Fibroblast of skin of scalp (primary cell): ENCODE measurements at regions not wholly inside any gene's neighbourhood (a gene's known extent, or its start where the extent isn't known, plus 50 kb on each side); places are given as distances from the start of the nearest gene placed in this dataset.

ENCODE experiments used
- DNase-seq: peaks from one replicate; pipeline ENCODE4 v3.0.0-alpha.2; 2013

- DNase-seq: peak; percentile 99
Measured at GRCh38 chr12:27179400-27180214, 64.5 kb upstream of the STK38L start.

- DNase-seq: peak; percentile 77
Measured at GRCh38 chr12:27180906-27181505, 63.1 kb upstream of the STK38L start.

- no peak for DNase-seq
Measured at GRCh38 chr12:27183342-27183741, 60.7 kb upstream of the STK38L start.

GRCh38 chr12:27185234-27186021, 58.7 kb upstream of the STK38L start:
- DNase-seq: peak; percentile 86

GRCh38 chr12:27186022-27186839, 57.9 kb upstream of the STK38L start:
- DNase-seq: no peak

- DNase-seq: no peak
Measured at GRCh38 chr12:27187697-27188096, 56.4 kb upstream of the STK38L start.

- DNase-seq: peak; percentile 89
Measured at GRCh38 chr12:27190761-27191160, 53.3 kb upstream of the STK38L start.

- DNase-seq: no peak
Measured at GRCh38 chr12:27191531-27191930, 52.6 kb upstream of the STK38L start.

- no peak for DNase-seq
Measured at GRCh38 chr12:27192118-27192802, 51.8 kb upstream of the STK38L start.

GRCh38 chr12:27193106-27193505, 51.0 kb upstream of the STK38L start:
- peak; percentile 78 for DNase-seq

GRCh38 chr12:27193854-27194544, 50.1 kb upstream of the STK38L start:
- peak; percentile 96 for DNase-seq
